ENCODE measurements at regions not wholly inside any gene's neighbourhood (a gene's known extent, or its start where the extent isn't known, plus 50 kb on each side); places are given as distances from the start of the nearest gene placed in this dataset.
"Not testable (repeated sequence)": the region's sequence is repeated elsewhere in the genome, so short reads cannot be mapped to it uniquely, and the experiment has no call there.

DNA sequence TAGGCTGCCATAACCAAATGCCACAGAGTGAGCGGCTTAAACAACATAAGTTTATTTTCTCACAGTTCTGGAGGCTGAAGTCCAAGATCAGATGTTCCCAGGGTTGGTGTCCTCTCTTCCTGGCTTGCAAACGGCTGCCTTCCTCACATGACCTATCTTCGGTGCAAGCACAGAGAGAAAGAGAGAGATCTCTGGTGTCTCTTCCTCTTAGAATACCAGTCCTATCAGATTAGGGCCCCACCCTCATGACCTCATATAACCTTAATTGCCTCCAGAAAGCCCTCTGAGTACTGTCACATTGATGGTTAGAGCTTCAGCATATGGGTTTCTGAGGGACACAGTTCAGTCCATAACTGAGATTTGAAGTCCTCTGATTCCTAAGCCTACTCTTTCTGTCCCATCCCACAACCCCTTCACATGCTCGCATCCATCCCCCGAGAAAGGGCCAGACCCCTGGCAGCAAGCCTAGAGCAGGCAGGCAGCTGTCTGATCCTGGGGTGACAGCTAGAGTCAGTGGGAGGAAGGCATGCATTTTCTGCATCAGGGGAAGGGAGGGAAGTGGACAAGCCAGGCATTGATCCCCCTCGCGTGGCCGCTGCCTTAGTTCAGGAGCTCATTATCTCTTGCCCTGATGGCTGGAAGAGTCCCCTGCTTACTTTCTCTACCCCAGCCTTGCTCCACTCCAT is 114.1 kb downstream of the FAR1 start:
- DNase-seq: peak in 1 of 3 donors; percentile 12

GRCh38 chr11:13784441-13784840 is 116.0 kb downstream of the FAR1 start:
- DNase-seq: no peak

GRCh38 chr11:13784855-13785254 is 116.4 kb downstream of the FAR1 start:
- DNase-seq: no peak

DNA sequence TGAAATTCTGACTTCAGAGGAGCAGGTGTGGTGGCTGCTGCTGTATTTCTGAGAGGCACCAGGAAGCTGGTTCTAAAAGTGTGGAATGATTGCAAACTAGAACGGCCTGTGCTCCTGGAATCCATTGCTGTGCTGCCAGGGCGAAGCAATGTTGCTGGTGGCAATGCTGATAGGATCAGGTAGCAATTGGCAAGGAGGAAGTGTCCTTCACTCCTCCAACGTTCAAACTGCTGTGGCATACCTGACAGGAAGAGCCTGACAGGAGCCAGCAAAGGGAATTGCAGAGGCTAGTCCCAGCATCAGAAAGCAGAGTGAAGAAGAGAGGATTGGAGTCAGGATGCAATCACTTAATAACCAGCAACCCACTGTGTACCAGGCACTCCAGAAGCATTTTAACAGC is 118.2 kb downstream of the FAR1 start:
- DNase-seq: no peak

DNA sequence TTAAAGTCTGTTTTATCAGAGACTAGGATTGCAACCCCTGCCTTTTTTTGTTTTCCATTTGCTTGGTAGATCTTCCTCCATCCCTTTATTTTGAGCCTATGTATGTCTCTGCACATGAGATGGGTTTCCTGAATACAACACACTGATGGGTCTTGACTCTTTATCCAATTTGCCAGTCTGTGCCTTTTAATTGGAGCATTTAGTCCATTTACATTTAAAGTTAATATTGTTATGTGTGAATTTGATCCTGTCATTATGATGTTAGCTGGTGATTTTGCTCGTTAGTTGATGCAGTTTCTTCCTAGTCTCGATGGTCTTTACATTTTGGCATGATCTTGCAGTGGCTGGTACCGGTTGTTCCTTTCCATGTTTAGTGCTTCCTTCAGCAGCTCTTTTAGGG is 129.1 kb downstream of the FAR1 start:
- DNase-seq: not testable (repeated sequence)

DNA sequence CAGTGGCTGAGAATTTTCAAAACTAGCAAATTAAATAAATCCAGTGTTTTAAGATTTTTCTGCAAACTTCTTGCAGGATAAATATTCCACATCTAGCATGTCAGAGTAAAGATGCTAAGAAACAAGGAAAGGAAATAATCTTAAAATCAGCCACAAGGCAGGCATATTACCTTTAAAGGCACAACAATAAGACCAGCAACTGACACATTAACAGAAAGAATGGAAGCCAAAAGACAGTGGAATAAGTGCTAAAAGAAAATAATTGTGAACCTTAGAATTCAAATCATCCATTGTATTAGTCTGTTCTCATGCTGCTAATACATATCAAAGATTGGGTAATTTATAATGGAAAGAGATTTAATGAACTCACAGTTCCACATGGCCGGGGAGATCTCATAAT is 132.4 kb downstream of the FAR1 start:
- DNase-seq: no peak

GRCh38 chr11:13818325-13818724 is 144.2 kb upstream of the SPON1 start:
- no peak for DNase-seq

DNA sequence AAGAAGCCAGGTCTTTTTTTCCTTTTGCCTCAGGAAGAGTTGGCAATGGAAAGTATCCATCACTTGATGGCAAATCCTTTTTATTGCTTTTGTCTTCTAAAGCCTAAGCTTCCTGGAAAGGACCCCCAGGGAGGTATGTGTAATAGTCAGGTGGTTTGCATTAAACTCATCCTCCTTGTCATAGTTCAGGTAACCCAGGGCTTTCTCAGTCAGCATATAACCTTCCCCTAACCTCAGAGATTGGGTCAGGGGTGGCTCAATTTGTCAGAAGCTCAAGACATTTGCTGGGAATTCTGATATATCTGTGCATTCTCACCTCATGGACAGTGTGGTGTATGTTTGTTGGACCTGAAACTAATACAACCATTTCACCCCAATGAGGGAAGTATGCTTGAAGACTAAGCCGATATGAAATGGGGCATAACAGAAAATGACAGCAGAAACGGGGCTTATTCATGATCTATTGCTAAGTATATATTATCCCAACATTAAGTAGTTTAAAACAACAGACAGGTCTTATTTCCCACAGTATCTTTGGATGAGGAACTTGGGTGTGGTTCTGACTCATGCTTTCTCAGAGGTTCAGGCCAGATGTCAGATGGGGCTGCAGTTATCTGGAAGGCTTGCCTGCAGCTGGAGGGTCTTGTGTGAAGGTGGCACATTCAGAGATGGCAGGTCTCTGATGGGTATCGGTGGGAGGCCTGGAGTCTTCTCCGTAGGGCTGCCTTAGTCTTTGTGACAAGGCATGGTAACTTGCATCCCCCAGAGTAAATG is 135.8 kb upstream of the SPON1 start:
- DNase-seq: peak in 2 of 3 donors; percentile 5 to 24

- DNase-seq: no peak
Measured at GRCh38 chr11:13831696-13832095, 130.8 kb upstream of the SPON1 start.

DNA sequence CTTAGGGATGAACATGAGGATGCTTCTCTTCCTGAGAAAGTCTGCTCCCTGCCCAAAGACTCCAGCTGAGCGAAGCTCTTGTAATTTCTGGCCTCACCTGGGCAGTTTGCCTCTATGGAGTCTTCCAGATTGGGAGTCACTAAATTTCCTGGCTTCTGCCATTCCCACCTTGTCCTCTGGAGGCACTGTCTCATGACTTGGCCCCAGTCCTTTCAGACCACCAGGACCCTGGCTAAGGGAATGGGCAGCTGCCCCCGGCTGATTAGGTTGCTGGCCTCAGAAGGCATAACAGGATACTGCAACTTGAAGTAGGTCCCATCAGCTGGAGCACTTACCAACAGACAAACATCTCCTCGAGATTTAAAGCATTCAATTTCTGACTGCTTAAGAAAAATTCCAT is 128.1 kb upstream of the SPON1 start:
- no peak for DNase-seq

GRCh38 chr11:13836666-13837065 is 125.9 kb upstream of the SPON1 start:
- peak in 1 of 3 donors; percentile 13 for DNase-seq

DNA sequence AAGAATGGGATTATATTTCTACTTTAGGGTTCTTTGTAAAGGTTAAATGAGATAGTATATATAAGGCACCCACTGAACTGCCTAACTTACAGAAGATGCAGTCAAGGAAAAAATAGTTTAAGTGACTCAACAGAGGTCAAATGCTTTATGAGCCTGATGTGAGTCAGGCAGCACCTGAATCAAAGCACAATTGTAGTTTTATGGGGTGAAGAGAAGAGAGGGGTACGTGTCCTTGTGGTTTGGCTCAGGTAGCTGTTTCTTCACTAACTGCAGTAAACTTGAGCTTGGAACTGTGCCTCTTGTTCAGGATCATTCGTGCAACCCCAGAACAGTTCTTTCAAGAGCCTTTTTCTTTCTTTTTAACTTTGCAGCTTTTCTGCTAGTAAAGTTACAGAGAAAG is 125.2 kb upstream of the SPON1 start:
- DNase-seq: no peak

DNA sequence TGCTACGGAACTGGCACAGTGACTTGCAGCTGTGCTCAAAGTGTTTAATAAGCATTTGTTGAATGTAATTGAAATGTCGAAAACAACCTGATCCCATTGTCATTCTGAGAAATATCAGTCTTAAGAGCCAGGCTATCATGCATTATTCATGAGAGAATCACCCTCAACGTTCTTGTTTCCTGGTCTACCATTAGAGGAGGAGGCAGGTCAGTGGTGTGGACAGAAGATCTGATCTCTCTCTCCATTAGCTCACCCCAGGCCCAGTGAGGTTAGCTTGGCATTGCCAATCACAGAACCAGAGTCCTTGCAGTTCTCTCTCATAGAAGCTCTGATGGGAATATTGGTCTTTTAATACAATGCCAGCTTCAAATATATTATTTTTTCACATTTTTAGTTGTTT is 121.1 kb upstream of the SPON1 start:
- DNase-seq: no peak

DNA sequence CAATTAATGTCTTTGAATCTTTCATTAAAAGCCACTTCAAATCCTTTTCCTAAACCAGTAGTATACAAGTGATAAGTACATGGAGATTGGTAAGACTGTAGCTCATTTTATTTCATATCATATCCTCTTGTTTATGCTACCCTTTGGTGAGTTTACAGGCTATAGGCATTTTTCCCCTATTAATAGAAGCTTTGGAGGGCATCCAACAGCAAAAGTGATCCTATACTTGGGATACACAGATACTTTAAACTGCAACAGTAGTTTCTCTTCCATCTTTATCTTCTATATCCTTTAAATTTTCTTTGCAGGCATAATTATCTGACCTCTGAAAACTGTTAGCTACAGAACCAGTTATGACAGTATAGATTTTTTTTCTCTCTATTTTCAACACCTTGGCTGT is 114.5 kb upstream of the SPON1 start:
- no peak for DNase-seq

- peak; percentile 42 to 61 (median 55) for DNase-seq
Measured at GRCh38 chr11:13850231-13851005, 112.1 kb upstream of the SPON1 start.

DNA sequence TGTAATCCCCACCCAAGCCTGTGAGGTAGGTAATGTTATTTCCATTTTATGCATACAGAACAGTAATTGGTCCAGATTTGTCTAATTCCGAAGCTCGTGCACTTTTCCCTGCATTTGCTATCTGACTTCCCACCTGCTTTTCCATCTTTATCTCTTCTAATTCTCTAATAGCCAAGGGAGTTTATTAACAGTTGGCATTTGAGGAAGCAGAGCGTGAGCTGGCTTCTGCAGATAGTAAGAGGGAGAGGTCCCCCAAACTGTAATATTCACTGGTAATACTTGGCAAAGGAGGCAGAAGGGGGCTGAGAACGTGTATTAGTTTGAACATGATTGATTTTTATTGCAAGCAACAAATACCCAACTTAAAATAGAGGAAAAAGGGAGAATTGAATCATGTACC is 110.8 kb upstream of the SPON1 start:
- DNase-seq: peak in 1 of 3 donors; percentile 4

- DNase-seq: peak in 2 of 3 donors; percentile 15 to 20
Measured at GRCh38 chr11:13852481-13852880, 110.0 kb upstream of the SPON1 start.

GRCh38 chr11:13857828-13858227 is 104.7 kb upstream of the SPON1 start:
- DNase-seq: no peak

DNA sequence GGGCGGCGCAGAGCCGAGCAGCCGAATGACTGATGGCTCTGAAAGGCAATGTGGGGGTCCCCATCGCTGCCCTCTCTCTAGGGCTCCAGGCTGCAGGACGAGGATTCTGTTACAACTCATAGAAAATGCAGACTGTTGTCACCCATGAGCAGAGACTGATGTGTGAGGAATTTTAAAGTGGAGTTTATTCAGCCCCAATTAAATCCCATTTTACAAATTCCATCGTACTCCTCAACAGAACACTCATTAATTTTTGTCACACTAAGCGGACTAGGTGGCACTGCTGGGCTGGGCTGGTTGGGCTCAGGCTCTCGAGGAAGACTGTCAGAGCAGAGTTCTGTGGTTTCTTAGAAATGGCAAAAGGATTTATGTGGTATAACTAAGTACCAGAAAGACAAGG is 102.6 kb upstream of the SPON1 start:
- no peak for DNase-seq

DNA sequence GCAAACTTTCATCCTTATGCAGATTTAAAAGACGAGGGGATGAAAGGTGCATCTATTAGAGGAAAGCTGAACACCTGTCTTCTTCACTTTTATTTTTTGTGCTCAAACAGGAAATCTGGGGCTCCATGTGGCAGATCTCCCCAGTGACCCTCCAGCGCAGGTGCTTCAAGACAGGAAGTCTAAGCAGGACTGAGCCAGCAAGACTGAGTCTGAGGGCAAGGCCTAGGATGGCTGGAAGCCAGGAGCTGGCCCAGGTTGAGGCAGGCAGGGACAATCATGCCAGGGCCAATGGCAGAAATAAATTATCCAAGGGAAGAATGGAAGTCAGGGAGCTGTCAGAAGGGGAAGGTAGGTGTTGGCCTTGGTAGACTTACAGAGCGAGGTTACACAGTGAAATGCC is 101.1 kb upstream of the SPON1 start:
- no peak for DNase-seq

DNA sequence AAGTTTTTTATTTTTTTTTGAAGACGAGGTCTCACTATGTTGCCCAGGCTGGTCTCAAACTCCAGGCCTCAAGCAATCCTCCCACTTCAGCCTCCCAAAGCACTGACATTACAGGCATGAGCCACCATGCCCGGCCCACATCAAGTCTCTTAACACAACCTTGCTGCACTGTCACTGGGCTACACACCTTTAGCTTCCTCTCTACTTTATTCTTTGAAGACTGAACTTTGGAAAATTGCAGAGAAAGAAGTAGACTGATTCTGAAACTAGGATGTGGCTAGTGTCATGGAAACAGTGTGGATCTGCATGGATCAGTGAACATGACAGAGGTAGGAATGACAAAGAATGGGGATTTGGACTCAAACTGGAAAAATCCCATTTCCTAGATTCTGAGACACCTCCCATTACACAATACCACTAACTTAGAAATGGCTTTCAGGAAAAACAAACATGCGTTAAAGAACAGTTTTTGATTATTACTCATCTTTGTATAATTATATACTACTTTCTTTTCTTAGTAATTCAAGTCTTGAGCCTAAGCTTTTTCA is 99.6 kb upstream of the SPON1 start:
- DNase-seq: no peak

- peak; percentile 7 to 20 (median 11) for DNase-seq
Measured at GRCh38 chr11:13868710-13869397, 93.7 kb upstream of the SPON1 start.

- no peak for DNase-seq
Measured at GRCh38 chr11:13869398-13869886, 93.1 kb upstream of the SPON1 start.

Data from suppressor macrophage treated with lipopolysaccharide for 1 hour (primary cell).